ENCODE measurements at regions not wholly inside any gene's neighbourhood (a gene's known extent, or its start where the extent isn't known, plus 50 kb on each side); places are given as distances from the start of the nearest gene placed in this dataset.
"Not testable (repeated sequence)": the region's sequence is repeated elsewhere in the genome, so short reads cannot be mapped to it uniquely, and the experiment has no call there.

GRCh38 chr3:30318110-30318509 lies 288.3 kb upstream of the TGFBR2 start:
- Histone ChIP-seq H3K79me2 (ENCODE audit: insufficient read depth, low read length) (no peaks in the 10 kb centered on the region), H3K27me3 (ENCODE audit: insufficient read depth, low read length) (no peaks in the 10 kb centered on the region), H3K36me3 (ENCODE audit: insufficient read depth, low read length) (no peaks in the 10 kb centered on the region), H4K20me1 (ENCODE audit: insufficient read depth, low read length) (no peaks in the 10 kb centered on the region), H3K4me3 (ENCODE audit: insufficient read depth, low read length) (no peak overlapping the region), H2AFZ (ENCODE audit: low read length) (no peak overlapping the region), H3K4me2 (ENCODE audit: insufficient read depth, low read length) (no peak overlapping the region), H3K27ac (ENCODE audit: low read depth, low read length) (no peak overlapping the region), H3K4me1 (ENCODE audit: insufficient read depth, low read length) (peaks cover 21% of the 10 kb centered on the region), H3K9me3 (ENCODE audit: low read depth, low read length) (peaks cover 2% of the 10 kb centered on the region)
- DNase-seq (ENCODE audit: insufficient read length, low spot score, missing footprints), result no peak
- TF ChIP-seq CTCF (IDR thresholded peaks at IDR 0.05; ENCODE audit: extremely low read depth, low read depth, low read length), result no peak

- H3K9me3 ChIP-seq (ENCODE audit: low read depth, low read length), result peaks cover 2% of the 10 kb centered on the region
- no peak overlapping the region for H3K4me2 ChIP-seq (ENCODE audit: insufficient read depth, low read length)
- H3K36me3 ChIP-seq (ENCODE audit: insufficient read depth, low read length), result no peaks in the 10 kb centered on the region
- no peak for DNase-seq (ENCODE audit: insufficient read length, low spot score, missing footprints)
- H3K79me2 ChIP-seq (ENCODE audit: insufficient read depth, low read length), result no peaks in the 10 kb centered on the region
- no peaks in the 10 kb centered on the region for H3K27me3 ChIP-seq (ENCODE audit: insufficient read depth, low read length)
- H3K4me3 ChIP-seq (ENCODE audit: insufficient read depth, low read length), result no peak overlapping the region
- H3K4me1 ChIP-seq (ENCODE audit: insufficient read depth, low read length), result peaks cover 16% of the 10 kb centered on the region
- TF ChIP-seq CTCF (IDR thresholded peaks at IDR 0.05; ENCODE audit: extremely low read depth, low read depth, low read length), result peak; percentile 56
- H3K27ac ChIP-seq (ENCODE audit: low read depth, low read length), result no peak overlapping the region
- H4K20me1 ChIP-seq (ENCODE audit: insufficient read depth, low read length), result no peaks in the 10 kb centered on the region
- peak overlapping the region; percentile 23 for H2AFZ ChIP-seq (ENCODE audit: low read length)
Observed at GRCh38 chr3:30319713-30320112, 286.7 kb upstream of the TGFBR2 start.

- Histone ChIP-seq H3K27me3 (ENCODE audit: insufficient read depth, low read length) (no peaks in the 10 kb centered on the region), H3K27ac (ENCODE audit: low read depth, low read length) (no peak overlapping the region), H3K4me2 (ENCODE audit: insufficient read depth, low read length) (no peak overlapping the region), H3K79me2 (ENCODE audit: insufficient read depth, low read length) (no peaks in the 10 kb centered on the region), H4K20me1 (ENCODE audit: insufficient read depth, low read length) (no peaks in the 10 kb centered on the region), H2AFZ (ENCODE audit: low read length) (no peak overlapping the region), H3K9me3 (ENCODE audit: low read depth, low read length) (peaks cover 2% of the 10 kb centered on the region), H3K4me1 (ENCODE audit: insufficient read depth, low read length) (peaks cover 9% of the 10 kb centered on the region), H3K36me3 (ENCODE audit: insufficient read depth, low read length) (no peaks in the 10 kb centered on the region), H3K4me3 (ENCODE audit: insufficient read depth, low read length) (no peak overlapping the region)
- no peak for DNase-seq (ENCODE audit: insufficient read length, low spot score, missing footprints)
- no peak for TF ChIP-seq CTCF (IDR thresholded peaks at IDR 0.05; ENCODE audit: extremely low read depth, low read depth, low read length)
Observed at GRCh38 chr3:30320392-30320791, 286.0 kb upstream of the TGFBR2 start.

GRCh38 chr3:30321065-30321464 lies 285.3 kb upstream of the TGFBR2 start:
- Histone ChIP-seq H3K79me2 (ENCODE audit: insufficient read depth, low read length) (no peaks in the 10 kb centered on the region), H3K4me3 (ENCODE audit: insufficient read depth, low read length) (no peak overlapping the region), H3K4me1 (ENCODE audit: insufficient read depth, low read length) (peaks cover 3% of the 10 kb centered on the region)

GRCh38 chr3:30323649-30324048 lies 282.8 kb upstream of the TGFBR2 start:
- not testable (repeated sequence) for H3K27me3 ChIP-seq (ENCODE audit: insufficient read depth, low read length); H3K36me3 ChIP-seq (ENCODE audit: insufficient read depth, low read length); H2AFZ ChIP-seq (ENCODE audit: low read length); H3K27ac ChIP-seq (ENCODE audit: low read depth, low read length); H3K79me2 ChIP-seq (ENCODE audit: insufficient read depth, low read length); H3K4me2 ChIP-seq (ENCODE audit: insufficient read depth, low read length); DNase-seq (ENCODE audit: insufficient read length, low spot score, missing footprints); H3K9me3 ChIP-seq (ENCODE audit: low read depth, low read length); H4K20me1 ChIP-seq (ENCODE audit: insufficient read depth, low read length); H3K4me3 ChIP-seq (ENCODE audit: insufficient read depth, low read length); H3K4me1 ChIP-seq (ENCODE audit: insufficient read depth, low read length)

More at GRCh38 chr3:30321065-30321464, 285.3 kb upstream of the TGFBR2 start:
- Histone ChIP-seq H3K36me3 (ENCODE audit: insufficient read depth, low read length) (no peaks in the 10 kb centered on the region), H3K9me3 (ENCODE audit: low read depth, low read length) (peaks cover 2% of the 10 kb centered on the region), H3K4me2 (ENCODE audit: insufficient read depth, low read length) (no peak overlapping the region), H2AFZ (ENCODE audit: low read length) (no peak overlapping the region), H3K27ac (ENCODE audit: low read depth, low read length) (no peak overlapping the region), H3K27me3 (ENCODE audit: insufficient read depth, low read length) (no peaks in the 10 kb centered on the region), H4K20me1 (ENCODE audit: insufficient read depth, low read length) (no peaks in the 10 kb centered on the region)
- no peak for TF ChIP-seq CTCF (IDR thresholded peaks at IDR 0.05; ENCODE audit: extremely low read depth, low read depth, low read length)
- DNase-seq (ENCODE audit: insufficient read length, low spot score, missing footprints), result no peak
